ENCODE measurements at regions not wholly inside any gene's neighbourhood (a gene's known extent, or its start where the extent isn't known, plus 50 kb on each side); places are given as distances from the start of the nearest gene placed in this dataset.

GRCh38 chr5:167219298-167219697, 1072.1 kb upstream of the WWC1 start:
- H3K9me3 ChIP-seq (ENCODE audit: control insufficient read depth, insufficient read depth, low read depth, low read length), result no peaks in the 10 kb centered on the region
- no peak overlapping the region for H3K9ac ChIP-seq (ENCODE audit: low read length)
- peaks cover 11% of the 10 kb centered on the region for H3K4me1 ChIP-seq (ENCODE audit: control insufficient read depth, insufficient read depth, low read length)
- H3K4me3 ChIP-seq (ENCODE audit: low read depth, low read length), result no peak overlapping the region
- no peaks in the 10 kb centered on the region for H3K36me3 ChIP-seq (ENCODE audit: control insufficient read depth, insufficient read depth, low read length)
- no peak overlapping the region for H3K27ac ChIP-seq (ENCODE audit: low read depth, low read length)
- H3K27me3 ChIP-seq (ENCODE audit: control insufficient read depth, insufficient read depth, low read length), result no peaks in the 10 kb centered on the region

- H3K27ac ChIP-seq (ENCODE audit: low read depth, low read length), result no peak overlapping the region
- H3K4me3 ChIP-seq (ENCODE audit: low read depth, low read length), result no peak overlapping the region
- H3K27me3 ChIP-seq (ENCODE audit: control insufficient read depth, insufficient read depth, low read length), result no peaks in the 10 kb centered on the region
These were observed 1065.1 kb upstream of the WWC1 start for GRCh38 chr5:167226386-167226785.

GRCh38 chr5:167228134-167228533, 1063.3 kb upstream of the WWC1 start:
- Histone ChIP-seq H3K9me3 (ENCODE audit: control insufficient read depth, insufficient read depth, low read depth, low read length) (peaks cover 10% of the 10 kb centered on the region; the same call in 1 of the 2 replicates), H3K4me3 (ENCODE audit: low read depth, low read length) (no peak overlapping the region), H3K27me3 (ENCODE audit: control insufficient read depth, insufficient read depth, low read length) (no peaks in the 10 kb centered on the region), H3K27ac (ENCODE audit: low read depth, low read length) (no peak overlapping the region), H3K4me1 (ENCODE audit: control insufficient read depth, insufficient read depth, low read length) (no peaks in the 10 kb centered on the region), H3K9ac (ENCODE audit: low read length) (no peak overlapping the region), H3K36me3 (ENCODE audit: control insufficient read depth, insufficient read depth, low read length) (no peaks in the 10 kb centered on the region)

More at GRCh38 chr5:167226386-167226785, 1065.1 kb upstream of the WWC1 start:
- peaks cover 7% of the 10 kb centered on the region; the same call in 1 of the 2 replicates for H3K9me3 ChIP-seq (ENCODE audit: control insufficient read depth, insufficient read depth, low read depth, low read length)
- no peaks in the 10 kb centered on the region for H3K4me1 ChIP-seq (ENCODE audit: control insufficient read depth, insufficient read depth, low read length)
- no peaks in the 10 kb centered on the region for H3K36me3 ChIP-seq (ENCODE audit: control insufficient read depth, insufficient read depth, low read length)
- no peak overlapping the region for H3K9ac ChIP-seq (ENCODE audit: low read length)

GRCh38 chr5:167229751-167230150, 1061.7 kb upstream of the WWC1 start:
- H3K36me3 ChIP-seq (ENCODE audit: control insufficient read depth, insufficient read depth, low read length), result no peaks in the 10 kb centered on the region
- H3K27me3 ChIP-seq (ENCODE audit: control insufficient read depth, insufficient read depth, low read length), result no peaks in the 10 kb centered on the region
- no peak overlapping the region for H3K4me3 ChIP-seq (ENCODE audit: low read depth, low read length)
- H3K9ac ChIP-seq (ENCODE audit: low read length), result no peak overlapping the region
- no peak overlapping the region for H3K27ac ChIP-seq (ENCODE audit: low read depth, low read length)
- no peaks in the 10 kb centered on the region for H3K4me1 ChIP-seq (ENCODE audit: control insufficient read depth, insufficient read depth, low read length)
- H3K9me3 ChIP-seq (ENCODE audit: control insufficient read depth, insufficient read depth, low read depth, low read length), result peaks cover 10% of the 10 kb centered on the region; the same call in 1 of the 2 replicates

GRCh38 chr5:167230414-167230813, 1061.0 kb upstream of the WWC1 start:
- Histone ChIP-seq H3K36me3 (ENCODE audit: control insufficient read depth, insufficient read depth, low read length) (no peaks in the 10 kb centered on the region), H3K9ac (ENCODE audit: low read length) (no peak overlapping the region), H3K27ac (ENCODE audit: low read depth, low read length) (no peak overlapping the region), H3K4me3 (ENCODE audit: low read depth, low read length) (no peak overlapping the region), H3K27me3 (ENCODE audit: control insufficient read depth, insufficient read depth, low read length) (no peaks in the 10 kb centered on the region), H3K4me1 (ENCODE audit: control insufficient read depth, insufficient read depth, low read length) (no peaks in the 10 kb centered on the region), H3K9me3 (ENCODE audit: control insufficient read depth, insufficient read depth, low read depth, low read length) (peaks cover 16% of the 10 kb centered on the region; the same call in 1 of the 2 replicates)

- H3K27ac ChIP-seq (ENCODE audit: low read depth, low read length), result no peak overlapping the region
- peaks cover 16% of the 10 kb centered on the region; the same call in 1 of the 2 replicates for H3K9me3 ChIP-seq (ENCODE audit: control insufficient read depth, insufficient read depth, low read depth, low read length)
- H3K4me1 ChIP-seq (ENCODE audit: control insufficient read depth, insufficient read depth, low read length), result no peaks in the 10 kb centered on the region
- H3K27me3 ChIP-seq (ENCODE audit: control insufficient read depth, insufficient read depth, low read length), result no peaks in the 10 kb centered on the region
- H3K4me3 ChIP-seq (ENCODE audit: low read depth, low read length), result no peak overlapping the region
- no peak overlapping the region for H3K9ac ChIP-seq (ENCODE audit: low read length)
- H3K36me3 ChIP-seq (ENCODE audit: control insufficient read depth, insufficient read depth, low read length), result no peaks in the 10 kb centered on the region
These were observed 1058.7 kb upstream of the WWC1 start for GRCh38 chr5:167232675-167233311.

- no peaks in the 10 kb centered on the region for H3K36me3 ChIP-seq (ENCODE audit: control insufficient read depth, insufficient read depth, low read length)
- H3K4me1 ChIP-seq (ENCODE audit: control insufficient read depth, insufficient read depth, low read length), result no peaks in the 10 kb centered on the region
- H3K9me3 ChIP-seq (ENCODE audit: control insufficient read depth, insufficient read depth, low read depth, low read length), result peaks cover 16% of the 10 kb centered on the region; the same call in 1 of the 2 replicates
- H3K27ac ChIP-seq (ENCODE audit: low read depth, low read length), result no peak overlapping the region
- H3K4me3 ChIP-seq (ENCODE audit: low read depth, low read length), result no peak overlapping the region
- no peak overlapping the region for H3K9ac ChIP-seq (ENCODE audit: low read length)
- no peaks in the 10 kb centered on the region for H3K27me3 ChIP-seq (ENCODE audit: control insufficient read depth, insufficient read depth, low read length)
These were observed 1057.8 kb upstream of the WWC1 start for GRCh38 chr5:167233507-167234220.

GRCh38 chr5:167241436-167242067, 1049.9 kb upstream of the WWC1 start:
- Histone ChIP-seq H3K9me3 (ENCODE audit: control insufficient read depth, insufficient read depth, low read depth, low read length) (no peaks in the 10 kb centered on the region), H3K36me3 (ENCODE audit: control insufficient read depth, insufficient read depth, low read length) (no peaks in the 10 kb centered on the region), H3K4me1 (ENCODE audit: control insufficient read depth, insufficient read depth, low read length) (0 out of 2 replicates have a peak, but pooled peaks cover 2% of the 10 kb centered on the region), H3K27ac (ENCODE audit: low read depth, low read length) (no peak overlapping the region), H3K4me3 (ENCODE audit: low read depth, low read length) (no peak overlapping the region), H3K9ac (ENCODE audit: low read length) (no peak overlapping the region), H3K27me3 (ENCODE audit: control insufficient read depth, insufficient read depth, low read length) (no peaks in the 10 kb centered on the region)

- Histone ChIP-seq H3K27ac (ENCODE audit: low read depth, low read length) (no peak overlapping the region), H3K4me3 (ENCODE audit: low read depth, low read length) (no peak overlapping the region), H3K9ac (ENCODE audit: low read length) (no peak overlapping the region), H3K9me3 (ENCODE audit: control insufficient read depth, insufficient read depth, low read depth, low read length) (no peaks in the 10 kb centered on the region), H3K4me1 (ENCODE audit: control insufficient read depth, insufficient read depth, low read length) (0 out of 2 replicates have a peak, but pooled peaks cover 2% of the 10 kb centered on the region), H3K27me3 (ENCODE audit: control insufficient read depth, insufficient read depth, low read length) (no peaks in the 10 kb centered on the region), H3K36me3 (ENCODE audit: control insufficient read depth, insufficient read depth, low read length) (no peaks in the 10 kb centered on the region)
These were observed 1048.7 kb upstream of the WWC1 start for GRCh38 chr5:167242701-167243100.

GRCh38 chr5:167243463-167243862, 1048.0 kb upstream of the WWC1 start:
- H3K36me3 ChIP-seq (ENCODE audit: control insufficient read depth, insufficient read depth, low read length), result no peaks in the 10 kb centered on the region
- H3K27me3 ChIP-seq (ENCODE audit: control insufficient read depth, insufficient read depth, low read length), result no peaks in the 10 kb centered on the region
- H3K4me3 ChIP-seq (ENCODE audit: low read depth, low read length), result no peak overlapping the region
- no peak overlapping the region for H3K27ac ChIP-seq (ENCODE audit: low read depth, low read length)
- no peak overlapping the region for H3K9ac ChIP-seq (ENCODE audit: low read length)
- 0 out of 2 replicates have a peak, but pooled peaks cover 2% of the 10 kb centered on the region for H3K4me1 ChIP-seq (ENCODE audit: control insufficient read depth, insufficient read depth, low read length)
- H3K9me3 ChIP-seq (ENCODE audit: control insufficient read depth, insufficient read depth, low read depth, low read length), result no peaks in the 10 kb centered on the region

- no peaks in the 10 kb centered on the region for H3K9me3 ChIP-seq (ENCODE audit: control insufficient read depth, insufficient read depth, low read depth, low read length)
- no peak overlapping the region for H3K9ac ChIP-seq (ENCODE audit: low read length)
- H3K4me1 ChIP-seq (ENCODE audit: control insufficient read depth, insufficient read depth, low read length), result 0 out of 2 replicates have a peak, but pooled peaks cover 2% of the 10 kb centered on the region
- H3K36me3 ChIP-seq (ENCODE audit: control insufficient read depth, insufficient read depth, low read length), result no peaks in the 10 kb centered on the region
- H3K27ac ChIP-seq (ENCODE audit: low read depth, low read length), result no peak overlapping the region
- no peaks in the 10 kb centered on the region for H3K27me3 ChIP-seq (ENCODE audit: control insufficient read depth, insufficient read depth, low read length)
- H3K4me3 ChIP-seq (ENCODE audit: low read depth, low read length), result no peak overlapping the region
These were observed 1046.9 kb upstream of the WWC1 start for GRCh38 chr5:167244583-167244982.
